ENCODE measurements at regions not wholly inside any gene's neighbourhood (a gene's known extent, or its start where the extent isn't known, plus 50 kb on each side); places are given as distances from the start of the nearest gene placed in this dataset.

- TF ChIP-seq CTCF (IDR thresholded peaks at IDR 0.05; ENCODE audit: poor library complexity) = no peak
- TF ChIP-seq EZH2 (IDR thresholded peaks at IDR 0.05; ENCODE audit: borderline replicate concordance) = no peak
Measured at GRCh38 chr5:158143081-158143480, 284.1 kb upstream of the CLINT1 start.
